CD1c-positive myeloid dendritic cell (primary cell): ENCODE measurements at regions not wholly inside any gene's neighbourhood (a gene's known extent, or its start where the extent isn't known, plus 50 kb on each side); places are given as distances from the start of the nearest gene placed in this dataset.
A peak's percentile ranks its signal among the peaks of the same experiment; 100 is the strongest.
"Not testable (repeated sequence)": the region's sequence is repeated elsewhere in the genome, so short reads cannot be mapped to it uniquely, and the experiment has no call there.

Experiments
- DNase-seq: peaks from one replicate; pipeline ENCODE4 v3.0.0-alpha.2; 2016; ENCODE audit errors: extremely low spot score

DNA sequence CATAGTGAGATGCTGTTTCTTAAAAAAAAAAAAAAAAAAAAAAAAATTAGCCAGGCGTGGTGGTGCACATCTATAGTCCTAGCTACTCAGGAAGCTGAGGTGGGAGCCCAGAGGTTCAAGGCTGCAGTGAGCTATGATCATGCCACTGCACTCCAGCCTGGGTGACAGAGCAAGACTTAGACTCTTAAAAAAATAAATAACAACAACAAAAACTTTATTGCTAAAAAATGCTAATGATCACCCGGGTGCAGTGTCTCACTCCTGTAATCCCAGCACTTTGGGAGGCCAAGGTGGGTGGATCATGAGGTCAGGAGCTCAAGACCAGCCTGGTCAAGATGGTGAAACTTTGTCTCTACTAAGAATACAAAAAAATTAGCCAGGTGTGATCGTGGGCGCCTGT is 119.5 kb upstream of the RAB4A start:
- not testable (repeated sequence) for DNase-seq

DNA sequence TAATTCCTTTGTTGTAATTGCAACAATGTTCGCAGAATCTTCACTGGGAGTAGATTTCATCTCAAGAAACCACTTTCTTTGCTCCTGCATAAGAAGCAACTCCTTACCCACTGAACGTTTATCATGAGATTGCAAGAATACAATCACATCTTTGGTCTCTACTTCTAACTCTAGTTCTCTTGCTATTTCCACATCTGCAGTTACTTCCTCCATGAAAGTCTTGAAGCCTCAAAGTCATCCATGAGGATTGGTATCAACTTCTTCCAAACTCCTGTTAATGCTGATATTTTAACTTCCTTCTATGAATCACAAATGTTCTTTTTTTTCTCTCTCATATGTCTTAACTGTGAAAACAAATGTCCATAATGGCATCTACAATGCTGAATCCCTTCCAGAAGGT is 118.6 kb upstream of the RAB4A start:
- DNase-seq = peak; percentile 32

DNA sequence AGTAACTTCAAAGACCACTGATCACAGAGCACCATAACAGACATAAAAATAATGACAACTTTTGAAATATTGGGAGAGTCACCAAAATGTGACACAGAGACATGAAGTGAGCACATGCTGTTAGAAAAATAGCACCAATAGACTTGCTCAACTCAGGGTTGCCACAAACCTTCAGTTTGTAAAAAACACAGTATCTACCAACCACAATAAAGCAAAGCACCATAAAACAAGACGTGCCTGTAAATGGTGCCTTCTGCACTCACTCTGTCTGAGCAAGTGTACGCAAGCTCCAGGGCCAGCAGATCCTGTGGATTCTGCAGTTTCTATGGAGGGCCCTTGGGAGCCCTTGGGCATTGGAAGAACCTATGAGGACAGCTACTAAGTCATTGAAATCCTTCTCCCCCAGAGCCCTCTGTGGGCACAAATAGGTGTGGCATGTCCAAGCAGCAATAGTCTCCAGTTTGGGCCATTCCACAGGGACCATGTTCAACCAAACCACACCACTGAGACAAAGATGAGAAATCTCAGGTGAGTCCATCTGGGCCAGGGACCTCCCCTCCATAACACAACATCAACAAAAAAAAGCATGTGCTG is 116.9 kb upstream of the RAB4A start:
- no peak for DNase-seq

DNA sequence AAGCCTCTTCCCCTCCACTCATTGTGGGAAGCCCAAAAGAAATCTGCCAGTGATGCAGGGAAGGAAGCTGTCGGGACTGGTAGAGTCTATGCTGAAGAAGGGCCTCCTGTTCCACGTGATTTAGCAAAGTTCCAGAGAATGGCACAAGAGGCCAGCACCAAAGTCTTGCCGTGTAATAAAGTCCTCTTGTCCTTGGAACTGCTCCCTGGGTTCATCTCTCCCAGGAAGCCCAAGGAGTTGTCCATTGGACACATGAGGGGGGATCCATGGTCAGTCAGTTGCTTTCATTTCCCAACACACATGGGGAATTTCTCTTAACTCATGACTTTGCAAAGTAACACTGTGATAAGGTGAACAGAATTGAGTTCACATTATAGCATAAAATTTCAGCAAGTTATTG is 116.1 kb upstream of the RAB4A start:
- no peak for DNase-seq

DNA sequence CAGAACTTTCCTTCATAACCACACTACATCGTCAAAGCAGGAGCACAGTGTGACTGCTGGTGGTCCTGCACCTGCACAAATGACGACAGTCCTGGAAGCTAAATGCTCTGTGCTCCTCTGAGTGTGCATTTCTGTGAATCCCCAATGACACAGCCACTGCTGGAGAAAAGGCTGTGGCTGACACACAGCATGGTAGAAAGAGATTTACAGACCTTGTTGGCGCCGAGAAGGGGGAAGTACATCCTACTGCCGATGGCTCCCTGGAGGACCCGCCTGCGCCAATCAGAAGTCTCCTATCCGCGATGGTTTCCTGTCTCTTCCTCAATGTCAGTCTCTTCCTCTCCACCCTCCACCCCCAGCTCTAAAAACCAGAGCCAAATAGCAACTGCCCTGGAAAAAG is 115.4 kb upstream of the RAB4A start:
- peak; percentile 76 for DNase-seq

DNA sequence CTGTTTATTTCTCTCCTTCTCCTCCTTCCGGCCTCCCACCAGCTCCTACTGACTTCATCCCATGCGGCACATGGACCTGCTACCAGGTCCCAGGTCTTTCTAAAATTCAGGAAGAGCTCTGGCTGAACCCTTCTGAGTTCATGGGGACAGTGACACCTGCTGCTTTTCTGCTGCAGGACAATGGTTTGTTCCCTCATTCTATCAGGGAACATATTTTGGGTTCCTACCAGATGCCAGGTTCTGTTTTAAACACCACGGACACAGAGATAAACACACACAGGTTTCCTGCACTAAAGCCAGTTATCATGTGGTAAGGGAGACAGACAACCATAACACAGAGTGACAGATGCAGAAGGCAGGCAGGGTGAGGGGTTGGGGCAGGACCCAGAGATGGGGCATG is 114.0 kb upstream of the RAB4A start:
- peak; percentile 31 for DNase-seq

DNA sequence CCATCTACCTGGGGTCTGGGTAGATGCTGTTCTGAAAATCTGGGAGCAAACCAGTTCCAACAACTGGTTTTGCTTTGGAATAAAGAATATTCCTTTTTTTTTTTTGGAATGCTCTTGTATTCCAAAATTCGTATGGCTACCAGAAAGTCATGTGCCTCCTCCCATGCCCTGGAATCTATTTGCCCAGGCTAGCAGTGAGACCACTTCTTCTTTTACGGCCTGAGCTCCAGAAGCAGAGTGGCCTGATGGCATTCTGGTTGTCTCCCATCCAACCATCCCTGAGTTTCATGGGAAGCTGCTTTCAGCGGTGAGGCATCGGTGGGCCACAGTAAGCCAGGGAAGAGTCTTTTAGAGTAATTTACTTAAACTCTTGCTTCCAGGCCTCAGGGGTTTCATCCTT is 113.4 kb upstream of the RAB4A start:
- DNase-seq = no peak

DNA sequence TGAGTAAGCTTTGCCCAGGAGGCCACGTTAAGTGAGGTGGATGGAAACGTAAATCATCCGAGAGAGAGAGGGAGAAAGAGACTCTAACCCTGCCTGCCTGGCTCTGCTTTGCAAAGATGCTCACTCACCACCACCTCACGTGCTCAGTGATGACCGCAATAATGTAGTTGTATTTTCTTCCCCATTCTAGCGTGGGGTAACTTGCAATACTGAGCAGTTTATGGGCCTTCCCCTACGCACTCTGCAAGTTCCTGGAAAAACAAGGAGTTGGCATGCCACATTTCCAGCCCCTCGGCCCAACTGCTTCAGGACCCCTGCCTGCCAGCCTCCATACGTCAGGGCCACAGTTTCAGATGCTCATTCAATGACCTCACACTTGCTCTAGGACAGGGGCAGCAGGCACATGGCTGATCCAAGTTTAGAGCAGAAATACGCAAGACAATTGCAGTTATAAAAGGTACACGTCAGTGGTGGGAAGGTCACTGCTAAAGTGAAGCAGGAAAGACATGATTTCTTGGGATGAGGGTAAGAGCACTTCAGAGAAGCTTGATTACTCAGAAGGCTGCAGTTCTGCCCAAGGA is 112.5 kb upstream of the RAB4A start:
- peak; percentile 93 for DNase-seq

DNA sequence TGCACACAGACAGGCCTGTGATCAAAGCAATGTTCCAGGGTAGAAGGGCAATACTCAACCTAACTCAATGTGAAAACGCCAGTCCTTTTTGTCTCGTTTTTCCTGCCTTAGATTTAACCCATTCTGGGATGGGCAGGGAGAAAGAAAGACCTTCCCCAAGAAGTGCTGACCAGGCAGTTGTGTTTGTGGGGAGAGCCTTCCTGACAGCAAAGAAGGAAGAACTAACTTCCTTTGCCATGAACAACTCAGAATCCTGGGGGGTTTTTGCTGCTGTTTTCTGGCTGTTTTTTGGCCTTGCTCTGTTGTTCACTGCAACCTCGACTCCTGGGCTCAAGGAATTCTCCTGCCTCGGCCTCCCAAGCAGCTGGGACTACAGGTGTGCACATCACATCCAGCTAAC is 112.0 kb upstream of the RAB4A start:
- DNase-seq = peak; percentile 37

DNA sequence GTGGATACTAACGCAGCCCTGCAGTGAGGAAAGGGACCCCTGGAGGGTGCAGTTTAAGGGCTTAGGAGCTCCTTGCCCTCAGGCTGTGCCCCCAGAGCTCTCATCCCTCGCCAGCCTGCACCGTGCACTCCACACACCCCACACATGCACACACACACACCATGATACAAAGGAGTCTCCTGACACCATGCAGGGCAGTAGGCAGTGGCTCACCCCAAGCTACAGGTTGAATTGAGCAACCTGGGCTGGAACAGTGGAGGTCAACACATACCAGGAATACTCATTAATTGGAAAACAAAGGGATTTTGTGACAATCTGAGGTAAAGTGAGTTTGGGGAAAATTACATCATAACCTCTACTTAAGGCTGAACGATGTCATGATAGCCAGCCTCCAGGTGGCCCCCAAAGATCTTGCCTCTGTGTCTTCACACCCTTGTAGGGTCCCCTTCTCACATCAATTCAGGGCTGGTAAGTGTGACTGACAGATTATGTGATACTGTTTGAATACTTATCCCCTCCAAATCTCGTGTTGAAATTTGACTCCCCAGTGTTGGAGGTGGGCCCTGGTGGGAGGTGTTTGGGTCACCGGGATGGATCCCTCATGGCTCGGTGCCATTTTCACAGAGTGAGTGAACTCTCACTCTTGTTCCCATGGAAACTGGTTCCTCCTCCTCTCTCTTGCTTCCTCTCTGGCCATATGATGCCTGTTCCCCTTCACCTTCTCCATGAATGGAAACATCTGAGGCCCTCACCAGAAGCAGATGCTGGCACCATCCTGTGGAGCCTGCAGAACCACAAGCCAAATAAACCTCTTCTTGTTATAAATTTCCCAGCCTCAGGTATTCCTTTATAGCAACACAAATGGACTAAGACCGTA is 111.0 kb upstream of the RAB4A start:
- peak; percentile 73 for DNase-seq

DNA sequence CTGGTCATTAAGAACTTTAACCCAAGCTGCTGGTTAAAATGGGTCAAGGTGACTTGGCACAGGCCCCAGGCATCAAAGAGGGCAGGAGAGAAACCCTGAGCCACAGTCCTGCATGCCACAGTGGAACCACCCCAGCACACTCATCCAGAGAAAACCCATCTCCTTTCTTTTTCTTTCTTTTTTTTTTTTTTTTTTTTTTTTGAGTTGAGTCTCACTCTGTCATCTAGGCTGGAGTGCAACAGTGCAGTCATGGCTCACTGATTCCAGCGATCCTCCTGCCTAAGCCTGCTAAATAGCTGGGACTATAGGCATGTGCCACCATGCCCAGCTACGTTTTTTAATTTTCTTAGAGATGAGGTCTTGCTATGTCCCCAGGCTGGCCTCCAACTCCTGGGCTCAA is 109.2 kb upstream of the RAB4A start:
- no peak for DNase-seq

DNA sequence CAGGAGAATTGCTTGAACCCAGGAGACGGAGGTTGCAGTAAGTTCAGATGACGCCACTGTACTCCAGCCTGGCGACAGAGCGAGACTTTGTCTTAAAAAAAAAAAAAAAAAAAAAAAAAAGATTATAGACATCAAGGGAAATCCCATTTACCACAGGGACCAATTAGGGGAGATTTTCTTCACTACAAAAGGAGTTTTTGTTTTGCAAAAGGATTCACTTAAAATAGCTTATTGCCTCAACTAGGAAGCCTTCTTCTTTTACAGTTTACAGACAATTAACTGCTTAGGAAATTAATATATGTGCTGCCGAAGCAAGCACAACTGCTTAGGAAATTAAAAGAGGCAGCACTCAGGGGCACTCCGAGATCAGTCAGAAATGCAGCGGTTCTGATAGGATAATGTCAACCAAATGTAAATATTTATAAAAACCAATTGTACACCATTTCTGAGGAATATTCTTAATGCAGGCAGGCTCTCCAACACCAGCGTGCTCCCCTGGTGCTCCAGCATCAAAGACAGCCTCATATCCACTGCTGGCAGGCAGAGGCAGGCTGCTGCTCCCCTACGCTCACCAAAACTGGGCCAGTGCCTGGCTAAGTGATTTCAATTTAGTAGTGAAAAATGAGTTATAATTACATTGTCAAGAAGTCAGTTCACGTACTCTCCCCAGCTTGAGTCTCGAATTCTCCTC is 107.9 kb upstream of the RAB4A start:
- no peak for DNase-seq

DNA sequence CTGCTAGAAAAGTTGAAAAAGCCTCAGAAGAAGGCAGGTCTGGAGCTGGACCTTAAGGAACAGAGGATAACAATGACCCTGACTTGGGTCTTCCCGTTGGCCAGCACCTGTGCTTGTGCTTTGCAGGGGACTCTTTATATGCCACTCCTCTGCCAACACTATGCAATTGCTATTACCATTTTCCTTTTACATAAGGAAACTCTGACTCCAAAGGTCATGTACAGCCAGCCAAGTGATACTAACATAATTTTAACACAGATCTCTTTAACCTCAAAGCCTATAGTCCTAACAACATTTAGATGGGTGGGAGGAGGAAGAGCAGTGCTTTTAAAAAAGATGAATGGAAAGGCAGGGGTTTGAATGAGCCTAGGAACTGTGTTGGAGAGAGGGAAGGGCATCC is 106.6 kb upstream of the RAB4A start:
- no peak for DNase-seq

DNA sequence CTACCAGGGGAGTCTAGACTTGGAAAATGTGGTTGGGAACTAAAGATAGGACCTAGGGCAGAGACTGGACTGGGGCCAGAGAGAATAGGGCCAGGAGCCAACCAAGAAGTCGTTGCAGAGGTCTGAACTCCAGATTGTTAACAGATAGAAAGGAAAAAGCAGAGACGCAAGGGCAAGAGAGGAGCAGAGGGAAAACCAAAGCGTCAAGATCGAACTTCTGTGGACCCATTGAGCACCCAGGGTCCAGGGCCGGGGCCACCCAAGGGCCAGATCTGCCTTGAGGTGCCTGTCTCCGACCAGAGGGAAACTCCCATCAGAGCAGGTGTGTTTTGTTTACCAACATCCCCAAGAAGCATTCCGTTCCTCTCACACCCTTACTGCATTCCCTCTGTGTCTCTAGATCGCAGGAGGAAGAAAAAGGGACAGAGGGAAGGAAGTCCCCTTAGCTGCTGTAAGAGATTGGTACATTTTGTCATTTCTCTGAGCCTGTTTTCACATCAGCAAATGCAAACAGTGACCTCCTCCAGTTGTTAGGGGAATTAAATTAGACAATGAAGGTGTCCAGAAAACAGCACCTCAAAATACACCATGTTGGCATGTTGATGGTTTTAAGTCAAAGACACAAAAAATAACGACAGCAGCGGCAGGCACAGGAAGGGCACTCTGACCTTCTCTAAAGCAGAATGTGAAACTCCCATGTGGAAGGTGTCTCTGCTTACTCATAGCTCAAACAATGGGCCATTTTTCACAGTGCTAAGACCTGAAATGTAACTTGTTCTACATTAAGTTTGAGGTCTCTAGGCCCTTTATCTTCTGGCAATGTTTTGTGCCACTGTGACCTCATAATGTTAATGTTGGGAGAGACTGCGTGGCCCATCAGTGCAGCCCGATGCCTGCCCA is 105.8 kb upstream of the RAB4A start:
- no peak for DNase-seq

DNA sequence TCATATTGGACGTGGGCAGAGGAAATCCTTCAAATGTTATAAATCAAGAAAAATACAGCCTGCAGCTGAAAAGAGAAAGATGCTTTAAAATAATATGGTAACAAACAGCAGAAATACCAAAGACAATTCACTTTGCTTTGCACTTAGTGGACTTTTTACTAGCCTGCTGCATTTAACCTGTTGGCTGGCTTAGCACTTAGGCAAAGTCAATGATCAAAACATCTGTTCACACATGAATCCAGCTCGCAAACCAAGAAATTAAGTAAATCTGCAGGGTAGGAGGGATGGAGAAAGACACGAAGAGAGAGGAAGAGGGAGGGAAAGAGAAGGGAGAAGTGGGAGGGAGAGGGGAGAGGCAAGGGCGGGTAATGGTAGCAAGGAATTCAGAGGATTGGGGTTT is 103.6 kb upstream of the RAB4A start:
- DNase-seq = no peak

DNA sequence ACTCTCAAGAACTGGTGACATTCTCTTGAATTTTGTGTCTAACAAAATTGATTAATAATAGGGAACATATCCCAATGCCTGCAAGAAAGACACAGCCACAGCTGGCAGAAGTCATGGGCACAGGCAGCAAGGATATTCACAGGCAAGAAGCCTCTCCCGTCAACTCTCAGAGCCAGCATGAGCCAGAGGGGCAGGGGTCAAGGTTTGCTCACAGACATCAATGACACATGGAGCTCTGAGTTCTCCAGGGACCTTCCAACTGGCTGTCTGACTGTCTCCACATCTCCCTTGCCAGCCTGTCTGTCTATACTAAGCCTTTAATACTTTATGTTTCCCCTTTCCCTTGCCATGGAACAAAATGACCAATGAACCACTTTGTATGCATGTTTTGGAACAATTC is 101.5 kb upstream of the RAB4A start:
- no peak for DNase-seq

DNA sequence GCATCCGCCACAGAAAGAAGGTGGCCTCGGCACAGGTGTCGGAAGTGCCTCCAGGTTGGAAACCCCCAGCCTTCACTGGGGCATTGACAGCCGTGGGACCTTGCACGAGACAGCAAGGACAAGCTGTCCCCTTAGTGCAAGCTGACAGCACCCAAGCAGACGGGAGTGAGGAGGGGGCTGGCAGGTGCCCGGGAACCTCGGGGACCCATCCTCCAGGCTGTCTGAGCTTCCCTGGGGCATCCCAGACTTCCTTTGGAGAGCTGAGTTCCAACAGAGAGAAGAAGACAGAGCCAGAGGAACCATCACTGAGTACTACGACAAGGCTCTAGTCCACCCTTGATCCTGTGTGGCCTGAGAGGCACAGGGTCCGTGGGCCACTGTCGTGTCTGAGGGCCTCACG is 100.6 kb upstream of the RAB4A start:
- no peak for DNase-seq

DNA sequence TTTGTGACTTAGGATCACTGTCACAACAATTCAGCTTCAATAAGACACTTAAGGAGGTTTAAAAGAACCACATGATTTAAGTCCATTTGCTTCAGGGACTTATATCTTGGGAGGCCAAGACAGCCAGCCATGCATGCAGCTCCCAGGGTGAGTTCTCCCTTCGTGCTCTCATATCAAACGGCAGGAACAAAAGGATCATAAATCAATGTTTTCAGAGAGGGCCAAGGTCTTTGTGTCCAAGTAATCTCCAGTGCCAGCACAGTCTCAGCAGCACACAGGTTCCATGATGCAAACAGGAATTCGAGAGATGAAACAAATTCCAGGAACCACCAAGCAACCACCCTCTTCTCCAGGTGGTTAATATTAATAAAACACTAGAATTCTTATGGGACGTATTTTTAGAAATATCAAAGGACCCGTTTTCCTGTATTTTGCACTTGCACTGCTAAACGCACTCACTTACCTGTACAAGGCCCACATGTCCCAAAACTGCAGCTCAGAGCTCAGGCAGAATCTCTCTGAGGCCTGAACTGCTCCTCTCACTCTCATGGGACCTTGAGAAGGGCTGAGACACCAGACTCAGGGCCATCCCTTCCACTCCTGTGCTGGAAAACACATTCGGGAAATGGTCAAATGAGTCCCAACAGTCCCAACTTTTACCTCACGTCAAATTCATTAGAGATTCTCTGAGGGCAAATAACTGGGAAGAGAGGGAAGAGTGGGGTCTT is 100.0 kb upstream of the RAB4A start:
- DNase-seq = no peak

DNA sequence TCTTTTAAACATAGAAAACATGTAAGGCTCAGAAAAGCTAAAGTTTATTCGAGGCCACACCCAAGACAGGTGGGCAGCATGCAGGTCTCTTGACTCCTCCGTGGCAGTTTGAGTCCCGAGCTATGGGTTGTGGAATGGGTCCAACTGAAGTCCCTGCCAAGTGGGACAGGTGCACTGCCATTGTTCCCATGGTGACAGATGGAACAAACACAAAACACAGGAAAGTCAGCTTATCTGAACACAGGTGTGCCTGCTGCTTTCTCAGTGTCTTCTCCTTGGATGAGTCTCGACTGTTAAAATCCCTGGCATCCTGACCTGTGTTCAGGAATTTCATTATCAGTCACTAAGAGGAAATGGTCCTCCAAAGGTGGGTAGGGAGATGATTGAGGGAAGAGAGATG is 99.0 kb upstream of the RAB4A start:
- no peak for DNase-seq

DNA sequence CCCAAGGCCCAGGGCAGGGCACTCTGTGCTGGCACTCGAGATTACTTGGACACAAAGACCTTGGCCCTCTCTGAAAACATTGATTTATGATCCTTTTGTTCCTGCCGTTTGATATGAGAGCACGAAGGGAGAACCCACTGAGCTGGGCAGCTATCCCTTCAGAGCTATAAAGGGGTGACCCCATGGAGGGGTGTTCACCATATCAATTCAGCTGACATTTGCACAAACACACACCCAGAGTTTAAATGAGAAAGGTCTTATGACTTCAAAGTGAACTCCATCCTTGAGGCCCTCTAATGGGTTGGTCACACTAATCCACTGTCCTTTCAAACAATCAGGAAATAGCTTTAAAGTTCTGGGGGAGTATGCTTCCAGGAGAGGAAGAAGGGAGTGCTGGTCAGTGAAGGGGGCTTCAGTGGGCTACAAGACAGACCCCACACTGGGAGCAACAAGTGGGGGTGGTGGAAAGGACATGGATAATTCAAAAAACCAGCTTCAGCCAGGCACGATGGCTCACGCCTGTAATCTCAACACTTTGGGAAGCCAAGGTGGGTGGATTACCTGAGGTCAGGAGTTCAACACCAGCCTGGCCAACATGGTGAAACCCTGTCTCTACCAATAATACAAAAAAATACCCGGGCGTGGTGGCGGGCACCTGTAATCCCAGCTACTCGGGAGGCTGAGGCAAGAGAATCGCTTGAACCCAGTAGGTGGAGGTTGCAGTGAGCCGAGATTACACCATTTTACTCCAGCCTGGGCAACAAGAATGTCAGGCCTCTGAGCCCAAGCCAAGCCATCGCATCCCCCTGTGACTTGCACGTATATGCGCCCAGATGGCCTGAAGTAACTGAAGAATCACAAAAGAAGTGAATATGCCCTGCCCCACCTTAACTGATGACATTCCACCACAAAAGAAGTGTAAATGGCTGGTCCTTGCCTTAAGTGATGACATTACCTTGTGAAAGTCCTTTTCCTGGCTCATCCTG is 97.1 kb upstream of the RAB4A start:
- DNase-seq = not testable (repeated sequence)
